ENCODE measurements at regions not wholly inside any gene's neighbourhood (a gene's known extent, or its start where the extent isn't known, plus 50 kb on each side); places are given as distances from the start of the nearest gene placed in this dataset.
"Not testable (repeated sequence)": the region's sequence is repeated elsewhere in the genome, so short reads cannot be mapped to it uniquely, and the experiment has no call there.

GRCh38 chr11:87456499-87456898 is 418.8 kb downstream of the TMEM135 start:
- no peak for TF ChIP-seq CTCF (IDR thresholded peaks at IDR 0.05; ENCODE audit: low read depth, low read length, missing control alignments)

DNA sequence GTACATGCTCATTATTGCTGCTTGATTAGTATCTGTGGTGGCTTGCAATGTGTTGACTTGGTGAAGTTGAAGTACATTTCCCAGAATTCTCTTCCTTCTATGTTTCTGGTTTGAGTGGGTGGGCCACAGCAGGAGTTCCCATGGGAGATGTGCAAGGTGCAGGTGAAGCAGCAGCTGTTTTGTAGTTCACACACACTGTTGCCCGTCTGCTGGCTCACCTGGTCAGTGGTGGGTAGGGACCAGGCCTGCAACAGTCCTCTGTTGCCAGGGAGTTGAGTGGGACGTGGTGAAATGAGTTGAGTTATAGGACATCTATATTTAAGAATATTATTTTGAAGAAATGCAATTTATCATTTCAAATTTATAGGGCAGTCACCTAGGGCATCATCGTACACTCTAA is 417.4 kb downstream of the TMEM135 start:
- DNase-seq (ENCODE audit: low read depth), result no peak
- H3K4me3 ChIP-seq (ENCODE audit: low read depth, low read length), result no peak overlapping the region
- TF ChIP-seq CTCF (IDR thresholded peaks at IDR 0.05; ENCODE audit: low read depth, low read length, missing control alignments), result no peak

More at GRCh38 chr11:87456499-87456898, 418.8 kb downstream of the TMEM135 start:
- no peak for DNase-seq (ENCODE audit: low read depth)
- no peak overlapping the region for H3K4me3 ChIP-seq (ENCODE audit: low read depth, low read length)

- no peak overlapping the region for H3K4me3 ChIP-seq (ENCODE audit: low read depth, low read length)
- peak; percentile 42 for DNase-seq (ENCODE audit: low read depth)
- TF ChIP-seq CTCF (IDR thresholded peaks at IDR 0.05; ENCODE audit: low read depth, low read length, missing control alignments), result no peak
These were observed 416.5 kb downstream of the TMEM135 start for GRCh38 chr11:87454241-87454640.

DNA sequence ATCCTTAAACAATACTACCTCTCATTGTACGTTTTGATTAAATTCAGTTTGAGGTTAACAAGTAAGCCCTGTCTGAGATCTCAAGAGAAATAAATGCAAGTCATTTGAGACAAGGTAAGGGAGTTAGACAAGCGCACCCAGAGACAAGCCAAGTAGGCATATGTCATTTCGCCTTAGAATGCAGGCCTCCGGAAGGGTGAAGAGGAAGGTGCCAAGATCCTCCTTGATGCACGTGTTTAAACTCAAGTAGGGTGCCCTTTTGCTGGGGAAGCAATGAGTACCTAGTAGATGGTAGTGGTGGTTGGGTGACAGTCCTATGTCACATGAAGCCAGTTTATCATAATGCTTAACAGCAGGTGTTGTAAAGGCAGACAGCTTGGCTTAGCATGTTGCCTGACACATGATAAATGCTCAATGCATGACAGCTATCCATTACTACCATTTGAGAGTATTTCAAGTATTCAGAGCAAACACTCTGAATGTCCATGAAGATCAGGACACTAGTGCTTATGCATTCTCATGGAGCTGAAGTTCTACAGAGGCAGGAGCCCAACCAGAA is 415.9 kb downstream of the TMEM135 start:
- H3K4me3 ChIP-seq (ENCODE audit: low read depth, low read length), result no peak overlapping the region
- TF ChIP-seq CTCF (IDR thresholded peaks at IDR 0.05; ENCODE audit: low read depth, low read length, missing control alignments), result no peak
- DNase-seq (ENCODE audit: low read depth), result no peak

- DNase-seq (ENCODE audit: low read depth); H3K4me3 ChIP-seq (ENCODE audit: low read depth, low read length): not testable (repeated sequence)
These were observed 414.3 kb downstream of the TMEM135 start for GRCh38 chr11:87452025-87452424.

DNA sequence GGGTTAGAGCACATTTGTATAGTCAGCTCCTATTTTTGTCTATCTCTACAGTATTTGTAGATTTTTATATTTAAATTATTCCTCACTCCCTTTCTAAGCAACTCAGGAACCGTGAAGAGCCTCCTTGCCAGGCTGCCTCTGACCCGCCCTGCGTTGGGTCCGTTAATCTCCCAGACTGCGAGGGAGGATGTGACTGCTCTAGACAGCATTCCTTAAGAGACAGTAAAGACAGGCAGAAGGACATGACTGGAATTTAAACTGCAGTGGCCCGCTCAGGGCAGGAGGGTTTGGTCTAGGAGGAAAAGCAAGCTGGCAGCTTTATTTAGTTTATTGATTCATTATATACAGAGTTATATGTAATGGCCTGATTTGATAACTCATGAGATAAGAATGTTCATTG is 413.7 kb downstream of the TMEM135 start:
- H3K4me3 ChIP-seq (ENCODE audit: low read depth, low read length), result no peak overlapping the region
- no peak for TF ChIP-seq CTCF (IDR thresholded peaks at IDR 0.05; ENCODE audit: low read depth, low read length, missing control alignments)
- no peak for DNase-seq (ENCODE audit: low read depth)

- no peak for DNase-seq (ENCODE audit: low read depth)
- TF ChIP-seq CTCF (IDR thresholded peaks at IDR 0.05; ENCODE audit: low read depth, low read length, missing control alignments), result no peak
- H3K4me3 ChIP-seq (ENCODE audit: low read depth, low read length), result no peak overlapping the region
These were observed 409.9 kb downstream of the TMEM135 start for GRCh38 chr11:87447606-87448005.
